Endothelial cell of umbilical vein (primary cell): ENCODE measurements at regions not wholly inside any gene's neighbourhood (a gene's known extent, or its start where the extent isn't known, plus 50 kb on each side); places are given as distances from the start of the nearest gene placed in this dataset.

Source experiments
- BruUV-seq: library from RNA; stranded (reverse); fragments of 400-500 nt; replicated peaks from 2 replicates; lab custom pipeline; 2021; lab: Mats Ljungman, UMichigan
- CTCF ChIA-PET: fragments of 300-600, 350-600 bp; sonication (Branson Sonifier 250); formaldehyde crosslinking; loops from one replicate; lab custom pipeline; 2021; ENCODE audit warnings: antibody characterized with exemption, inconsistent platforms; lab: Charles Lee
- POLR2A ChIA-PET: fragments of 300-600, 350-600 bp; sonication (Branson Sonifier 250); formaldehyde crosslinking; loops from one replicate; lab custom pipeline; 2021; ENCODE audit warnings: antibody characterized with exemption, inconsistent platforms; lab: Charles Lee
- DNase-seq: peaks from one replicate; pipeline ENCODE4 v3.0.0-alpha.2; 2011; ENCODE audit warnings: low read depth, low spot score
- FAIRE-seq: peaks from 2 replicates; lab custom pipeline; 2011; peaks lifted over from hg19 to GRCh38; lab: Jason Lieb, UNC
- H2AFZ ChIP-seq: 2 replicates; pipeline ENCODE4 v1.6.0; 2012; ENCODE audit warnings: low read depth, low read length, control low read depth, inconsistent platforms
- H3K27ac ChIP-seq: 2 replicates; pipeline ENCODE4 v1.5.1; 2011; ENCODE audit warnings: low read depth, mild to moderate bottlenecking, control low read depth, low read length, moderate library complexity; ENCODE audit not compliant: insufficient read depth
- H3K27me3 ChIP-seq, 2 experiments: 2 replicates each; pipeline versions ENCODE4 v1.6.0 to v1.6.1; 2011; ENCODE audit warnings: low read length in 2 of 2, mixed read lengths in 1 of 2; ENCODE audit not compliant: control insufficient read depth in 2 of 2, insufficient read depth in 2 of 2
- H3K36me3 ChIP-seq, 2 experiments: 2 replicates in 1 of 2; 3 replicates in 1 of 2; pipeline ENCODE4 v1.5.1; 2011; ENCODE audit warnings: low read length in 2 of 2, mild to moderate bottlenecking in 1 of 2, moderate library complexity in 1 of 2; ENCODE audit not compliant: control insufficient read depth in 2 of 2, insufficient read depth in 2 of 2; ENCODE audit errors: extremely low read depth in 1 of 2
- H3K4me1 ChIP-seq: 3 replicates; pipeline ENCODE4 v1.5.1; 2011; ENCODE audit warnings: mild to moderate bottlenecking, low read length; ENCODE audit not compliant: control insufficient read depth, insufficient read depth; ENCODE audit errors: extremely low read depth
- H3K4me2 ChIP-seq: 2 replicates; pipeline ENCODE4 v1.6.1; 2011; ENCODE audit warnings: low read length, control low read depth, mixed read lengths; ENCODE audit not compliant: insufficient read depth
- H3K4me3 ChIP-seq, 3 experiments: fragments of 200-600 bp in 1 of 3; sonication (generic), shearing (Covaris generic) in 1 of 3; replicated peaks in 1 of 3; 2 replicates each; pipeline ENCODE4 v1.5.1; 2011 to 2016; ENCODE audit warnings: control low read depth in 3 of 3, low read length in 3 of 3, mild to moderate bottlenecking in 2 of 3, inconsistent platforms in 1 of 3, low read depth in 1 of 3, moderate library complexity in 1 of 3; ENCODE audit not compliant: insufficient read depth in 1 of 3
- H3K79me2 ChIP-seq: 2 replicates; pipeline ENCODE4 v1.6.0; 2012; ENCODE audit warnings: low read length, inconsistent platforms; ENCODE audit not compliant: control insufficient read depth, insufficient read depth
- H3K9ac ChIP-seq: replicated peaks from 2 replicates; pipeline ENCODE3; 2011; ENCODE audit warnings: low read length, control low read depth; ENCODE audit not compliant: insufficient read depth; ENCODE audit errors: extremely low read depth
- H3K9me1 ChIP-seq: replicated peaks from 3 replicates; pipeline ENCODE4 v1.6.0; 2011; ENCODE audit warnings: mild to moderate bottlenecking, low read length; ENCODE audit not compliant: control insufficient read depth, insufficient read depth; ENCODE audit errors: extremely low read depth
- H3K9me3 ChIP-seq: replicated peaks from 2 replicates; pipeline ENCODE4 v1.5.1; 2012; ENCODE audit warnings: low read length, inconsistent platforms; ENCODE audit not compliant: control insufficient read depth, insufficient read depth
- H4K20me1 ChIP-seq: replicated peaks from 2 replicates; pipeline ENCODE3; 2011; ENCODE audit warnings: mild to moderate bottlenecking, low read length; ENCODE audit not compliant: control insufficient read depth, insufficient read depth; ENCODE audit errors: extremely low read depth
- EZH2 ChIP-seq: IDR thresholded peaks from 2 replicates; pipeline ENCODE4 v1.6.1; 2012; ENCODE audit warnings: borderline replicate concordance, low read depth, mild to moderate bottlenecking, moderate library complexity, low read length, inconsistent platforms; ENCODE audit not compliant: severe bottlenecking
- FOS ChIP-seq: IDR thresholded peaks from 2 replicates; pipeline ENCODE4 v1.6.1; 2011; ENCODE audit warnings: mild to moderate bottlenecking, low read length, moderate library complexity, borderline replicate concordance; ENCODE audit not compliant: insufficient read depth
- GATA2 ChIP-seq: IDR thresholded peaks from 2 replicates; pipeline ENCODE4 v1.7.0; 2011; ENCODE audit warnings: low read depth, mild to moderate bottlenecking, moderate library complexity, mixed read lengths, low read length; ENCODE audit not compliant: insufficient read length, insufficient read depth
- JUN ChIP-seq: IDR thresholded peaks from 2 replicates; pipeline ENCODE4 v1.6.1; 2011; ENCODE audit warnings: borderline replicate concordance, low read depth; ENCODE audit not compliant: insufficient read length, insufficient read depth
- MAX ChIP-seq: IDR thresholded peaks from 2 replicates; pipeline ENCODE4 v1.6.1; 2011; ENCODE audit not compliant: insufficient read depth, insufficient read length
- MYC ChIP-seq: IDR thresholded peaks from one replicate; pipeline ENCODE4 v1.6.1; 2011; ENCODE audit warnings: mild to moderate bottlenecking, low read depth, low read length
- POLR2A ChIP-seq: IDR thresholded peaks from 2 replicates; pipeline ENCODE4 v1.6.1; 2012; ENCODE audit warnings: low read depth, mild to moderate bottlenecking, control low read depth, low read length
- POLR2AphosphoS5 ChIP-seq: IDR thresholded peaks from 2 replicates; pipeline ENCODE4 v1.6.1; 2012; ENCODE audit warnings: low read depth, mild to moderate bottlenecking, control low read depth, low read length, moderate library complexity; ENCODE audit not compliant: insufficient read depth
- dilution Hi-C: fragments of 300-500 bp; cut with MboI; formaldehyde crosslinking; loops from one replicate; pipeline ENCODE4 v1.15.0; 2019; ENCODE audit warnings: low sequenced_read_pairs; ENCODE audit not compliant: extremely low pct_ligation_motif_present
- intact Hi-C: fragments of 100-400 bp; cut with micrococcal nuclease; formaldehyde crosslinking; loops from one replicate; pipeline ENCODE4 v1.10.0; 2022
- TF ChIP-seq, protein P1 (sequence below), 2 donors: IDR thresholded peaks; 1 replicate in 1 of 2; 2 replicates in 1 of 2; pipeline ENCODE4 v1.5.1; 2011; ENCODE audit warnings: low read length in 2 of 2, mild to moderate bottlenecking in 2 of 2, moderate library complexity in 2 of 2, control low read depth in 1 of 2, inconsistent platforms in 1 of 2, low read depth in 1 of 2; ENCODE audit not compliant: insufficient read depth in 1 of 2; ENCODE audit errors: extremely low read depth in 1 of 2

GRCh38 chr16:73871088-73871733 is 425.4 kb upstream of the PSMD7 start:
- H3K4me1 ChIP-seq: no peaks in the 10 kb centered on the region
- no peak for TF ChIP-seq POLR2A
- no peak for TF ChIP-seq JUN
- TF ChIP-seq FOS: no peak
- no peak for TF ChIP-seq EZH2
- TF ChIP-seq MAX: no peak
- TF ChIP-seq, protein P1, sequence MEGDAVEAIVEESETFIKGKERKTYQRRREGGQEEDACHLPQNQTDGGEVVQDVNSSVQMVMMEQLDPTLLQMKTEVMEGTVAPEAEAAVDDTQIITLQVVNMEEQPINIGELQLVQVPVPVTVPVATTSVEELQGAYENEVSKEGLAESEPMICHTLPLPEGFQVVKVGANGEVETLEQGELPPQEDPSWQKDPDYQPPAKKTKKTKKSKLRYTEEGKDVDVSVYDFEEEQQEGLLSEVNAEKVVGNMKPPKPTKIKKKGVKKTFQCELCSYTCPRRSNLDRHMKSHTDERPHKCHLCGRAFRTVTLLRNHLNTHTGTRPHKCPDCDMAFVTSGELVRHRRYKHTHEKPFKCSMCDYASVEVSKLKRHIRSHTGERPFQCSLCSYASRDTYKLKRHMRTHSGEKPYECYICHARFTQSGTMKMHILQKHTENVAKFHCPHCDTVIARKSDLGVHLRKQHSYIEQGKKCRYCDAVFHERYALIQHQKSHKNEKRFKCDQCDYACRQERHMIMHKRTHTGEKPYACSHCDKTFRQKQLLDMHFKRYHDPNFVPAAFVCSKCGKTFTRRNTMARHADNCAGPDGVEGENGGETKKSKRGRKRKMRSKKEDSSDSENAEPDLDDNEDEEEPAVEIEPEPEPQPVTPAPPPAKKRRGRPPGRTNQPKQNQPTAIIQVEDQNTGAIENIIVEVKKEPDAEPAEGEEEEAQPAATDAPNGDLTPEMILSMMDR (IDR thresholded peaks at IDR 0.05; ENCODE audit: extremely low read depth in 1 of 2, insufficient read depth in 1 of 2, low read depth in 1 of 2, low read length in 2 of 2): no peak
- TF ChIP-seq POLR2AphosphoS5: no peak
- no peak for TF ChIP-seq MYC
- no peak for TF ChIP-seq GATA2
- H3K9me1 ChIP-seq: no peaks in the 10 kb centered on the region
- no peaks in the 10 kb centered on the region for H3K36me3 ChIP-seq
- H3K4me2 ChIP-seq: no peak overlapping the region
- FAIRE-seq (no peak), DNase-seq (no peak)
- H4K20me1 ChIP-seq: no peaks in the 10 kb centered on the region
- H3K9ac ChIP-seq: no peak overlapping the region
- CTCF ChIA-PET: no interaction called here
- H3K79me2 ChIP-seq: no peaks in the 10 kb centered on the region
- H3K4me3 ChIP-seq: no peak overlapping the region
- H3K27me3 ChIP-seq: no peaks in the 10 kb centered on the region
- no peaks in the 10 kb centered on the region for H3K9me3 ChIP-seq
- dilution Hi-C loops (no loop called here), intact Hi-C loops (no loop called here)
- POLR2A ChIA-PET: no interaction called here
- BruUV-seq: no TSS peak
- no peak overlapping the region for H3K27ac ChIP-seq
- no peak overlapping the region for H2AFZ ChIP-seq
